ENCODE measurements at regions not wholly inside any gene's neighbourhood (a gene's known extent, or its start where the extent isn't known, plus 50 kb on each side); places are given as distances from the start of the nearest gene placed in this dataset.

DNA sequence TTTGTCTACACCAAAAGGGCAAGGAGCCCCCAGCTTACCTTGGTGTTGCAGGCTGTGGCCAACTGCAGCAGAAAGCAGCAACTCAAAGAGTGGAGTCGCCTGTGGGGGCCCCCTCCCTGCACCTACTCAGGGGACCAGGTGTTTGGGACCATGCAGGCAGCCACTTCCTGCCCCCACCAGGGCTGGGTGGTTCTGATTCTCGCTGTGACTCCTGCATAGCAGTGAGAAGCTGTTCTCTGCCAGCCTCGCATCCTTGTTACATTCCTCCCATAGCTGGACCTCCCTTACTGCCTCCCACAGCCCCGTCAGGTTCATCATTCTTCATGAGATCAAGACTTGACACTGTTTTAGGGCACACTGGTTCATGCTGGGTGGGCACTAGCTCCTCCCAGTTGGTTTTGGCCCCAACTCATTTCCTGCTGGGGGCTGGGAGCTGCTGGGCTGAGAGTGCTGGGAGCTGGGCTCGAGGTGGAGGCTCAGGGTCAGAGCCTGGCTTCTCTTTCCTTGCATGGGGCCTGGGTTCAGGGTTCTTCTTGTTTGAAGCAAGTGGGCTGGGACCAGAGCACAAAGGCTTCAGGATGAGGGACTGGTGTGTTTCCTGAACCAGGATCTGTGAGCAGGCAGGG is 146.9 kb upstream of the C1orf174 start:
- DNase-seq: no peak

DNA sequence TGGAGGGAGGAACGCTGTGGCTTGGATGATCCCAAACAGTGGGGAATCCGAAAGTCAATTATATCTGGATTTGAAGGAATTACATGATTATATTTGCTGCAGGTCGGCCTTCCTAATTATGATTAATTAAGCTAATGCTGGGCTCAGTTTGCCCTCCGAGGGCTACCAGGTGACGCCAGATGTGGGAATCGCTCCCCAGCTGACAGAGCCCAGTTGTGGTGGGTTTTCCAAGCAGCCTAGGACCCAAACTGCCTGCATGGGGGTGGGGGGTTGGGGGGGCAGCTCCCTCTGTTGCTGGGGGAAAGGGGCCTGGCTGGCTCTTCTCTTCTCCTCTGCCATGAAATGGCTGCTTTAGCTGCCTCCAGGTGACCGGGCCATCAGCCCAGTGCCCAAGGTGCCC is 147.6 kb upstream of the C1orf174 start:
- DNase-seq: no peak

DNA sequence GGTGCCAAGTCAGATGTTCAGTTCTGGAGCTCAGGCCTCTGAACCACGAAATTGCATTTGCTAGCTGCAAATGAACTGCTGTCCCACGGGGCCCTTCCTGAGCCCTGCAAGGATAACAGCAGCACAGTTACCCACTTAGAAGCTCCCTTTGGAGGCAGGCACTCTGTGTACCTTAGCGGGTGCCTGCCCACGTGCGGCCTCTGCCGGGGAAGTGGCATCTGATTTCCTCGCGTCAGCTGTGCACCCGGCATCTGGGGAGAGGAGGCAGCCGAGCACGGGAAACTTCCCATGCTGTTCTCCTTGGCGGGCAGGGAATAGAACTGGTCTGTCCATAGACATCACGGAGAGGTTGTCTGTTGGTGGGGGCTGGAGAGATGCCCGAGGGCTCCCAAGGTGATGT is 148.0 kb upstream of the C1orf174 start:
- DNase-seq: no peak

DNA sequence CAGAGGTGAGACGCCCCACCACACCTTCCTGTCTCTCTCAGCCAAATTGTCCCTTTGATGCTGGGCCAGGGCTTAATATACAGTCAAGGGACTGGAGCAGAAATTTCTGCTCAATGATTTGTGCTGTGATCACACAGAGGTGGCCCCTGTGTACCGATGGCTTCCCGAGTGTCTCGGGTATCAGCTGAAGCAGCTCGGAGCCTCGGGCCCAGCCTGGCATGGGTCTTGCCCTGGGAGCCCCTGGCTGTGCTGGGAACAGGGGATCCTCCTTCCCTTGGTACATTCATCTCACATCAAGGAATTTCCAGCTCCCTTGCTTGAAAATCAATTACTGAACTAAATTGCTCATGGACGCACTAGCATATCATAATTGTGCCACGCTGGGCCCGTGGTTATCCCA is 148.8 kb upstream of the C1orf174 start:
- no peak for DNase-seq

DNA sequence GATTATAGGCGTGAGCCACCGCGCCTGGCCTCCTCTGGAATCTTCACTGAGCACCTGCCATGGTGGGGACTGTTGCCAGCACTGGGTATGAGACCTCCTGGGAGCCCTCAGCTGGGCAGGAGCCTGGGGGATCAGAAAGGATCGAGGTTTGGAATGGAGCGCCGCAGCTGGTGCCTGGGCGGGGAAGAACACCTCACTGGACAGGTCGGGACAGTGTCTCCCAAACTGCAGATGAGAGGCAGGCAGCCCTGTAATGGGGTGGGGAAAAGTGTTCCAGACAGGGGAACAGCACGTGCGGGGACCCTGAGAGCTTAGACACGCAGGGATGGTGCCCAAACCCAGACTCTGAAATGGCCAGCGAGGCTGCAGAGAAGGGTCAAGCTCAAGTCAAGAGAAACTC is 150.9 kb upstream of the C1orf174 start:
- no peak for DNase-seq

DNA sequence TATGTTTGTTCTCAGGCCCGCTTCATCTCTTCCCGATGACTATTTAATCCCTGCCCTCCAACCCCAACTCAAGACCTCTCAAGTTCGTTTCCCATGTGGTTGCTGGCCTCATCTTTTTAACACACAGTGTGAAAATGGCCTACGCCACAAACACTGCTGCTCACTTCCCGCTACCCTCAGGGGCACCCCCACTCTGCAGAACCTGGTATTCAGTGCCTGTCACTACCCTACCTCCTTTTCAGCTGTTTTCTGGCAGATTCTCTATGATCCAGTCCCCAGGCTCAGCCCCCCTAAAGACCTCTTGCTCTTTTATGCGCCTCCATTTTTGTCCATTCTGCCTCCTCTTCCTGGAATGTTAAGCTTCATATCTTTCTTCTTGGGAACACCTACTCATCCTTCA is 152.6 kb upstream of the C1orf174 start:
- no peak for DNase-seq

DNA sequence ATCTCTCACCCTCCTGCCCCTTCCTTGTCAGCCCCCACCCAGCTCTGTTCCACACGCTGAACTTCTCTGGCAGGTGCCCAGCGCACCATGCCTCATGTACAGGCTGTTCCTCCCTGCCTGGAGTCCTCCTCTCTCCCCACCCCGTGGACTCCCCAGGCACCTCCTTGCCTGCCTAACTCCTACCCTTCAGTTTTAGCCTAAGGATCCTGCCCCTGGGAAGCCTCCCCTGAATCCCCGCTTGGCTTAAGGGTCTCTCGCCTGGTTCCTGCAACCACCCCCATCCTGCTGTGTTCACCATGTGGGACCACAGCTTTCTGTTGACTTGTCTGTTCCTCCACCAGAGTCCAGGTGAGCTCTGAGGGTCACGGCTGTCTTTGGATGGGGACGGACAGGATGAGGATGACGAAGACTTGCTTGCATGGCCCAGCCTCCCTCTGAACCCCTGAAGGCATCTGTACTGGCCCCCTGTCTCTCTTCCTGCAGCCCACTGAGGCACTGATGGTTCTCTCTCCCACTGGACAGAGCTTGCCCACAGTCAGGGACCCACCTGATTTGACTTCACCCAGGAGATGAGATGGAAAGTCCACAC is 153.2 kb upstream of the C1orf174 start:
- no peak for DNase-seq

DNA sequence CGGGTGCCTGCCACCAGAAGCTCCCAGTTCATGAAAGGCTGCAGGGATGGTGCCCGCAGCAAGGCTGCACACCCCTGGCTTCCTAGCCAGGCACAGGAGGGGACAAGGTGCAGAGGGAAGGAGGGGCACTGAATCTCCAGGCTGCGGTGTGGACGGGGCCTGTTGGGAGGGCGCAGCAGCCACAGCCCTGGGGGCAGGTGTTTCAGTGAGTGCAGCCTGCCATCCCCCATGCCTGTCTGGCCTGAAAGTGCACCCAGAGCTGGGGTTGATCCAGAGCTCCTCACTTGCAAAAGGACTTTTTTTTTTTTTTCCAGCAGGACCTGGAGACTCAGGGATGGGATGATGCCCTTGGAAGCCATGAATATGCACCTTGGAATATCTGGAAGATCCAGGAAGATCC is 153.7 kb upstream of the C1orf174 start:
- DNase-seq: no peak

DNA sequence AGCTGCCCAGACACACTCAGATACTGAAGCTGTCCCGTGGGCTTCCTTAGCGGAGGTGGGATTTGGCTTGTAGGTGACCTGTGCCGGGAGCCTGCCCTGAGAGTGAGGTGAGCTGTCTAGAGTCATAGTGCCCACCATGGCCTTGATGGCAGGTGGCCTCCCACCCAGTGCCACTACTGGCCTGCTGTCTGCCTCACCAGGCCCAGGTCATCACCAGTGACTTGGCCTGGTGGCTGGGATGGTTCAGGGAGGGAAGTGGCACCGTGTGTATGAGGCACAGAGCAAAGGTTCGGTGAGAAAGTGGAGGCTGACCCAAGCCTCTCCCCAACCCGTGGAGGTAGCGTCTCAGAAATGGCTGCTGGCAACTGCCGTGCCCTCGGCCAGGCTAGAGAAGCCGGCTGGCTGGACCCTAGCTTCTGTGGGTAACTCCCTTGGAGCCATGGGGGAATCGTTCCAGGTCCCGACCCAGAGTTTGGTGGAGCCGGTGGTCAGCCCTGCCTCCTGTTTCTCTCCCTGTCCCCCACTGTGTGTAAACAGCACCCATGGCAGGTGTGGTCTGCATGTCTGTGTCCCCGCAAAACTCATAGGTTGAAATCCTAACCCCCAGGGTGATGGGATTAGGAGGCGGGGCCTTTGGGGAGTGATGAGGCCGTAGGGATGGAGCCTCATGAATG is 155.4 kb upstream of the C1orf174 start:
- no peak for DNase-seq

DNA sequence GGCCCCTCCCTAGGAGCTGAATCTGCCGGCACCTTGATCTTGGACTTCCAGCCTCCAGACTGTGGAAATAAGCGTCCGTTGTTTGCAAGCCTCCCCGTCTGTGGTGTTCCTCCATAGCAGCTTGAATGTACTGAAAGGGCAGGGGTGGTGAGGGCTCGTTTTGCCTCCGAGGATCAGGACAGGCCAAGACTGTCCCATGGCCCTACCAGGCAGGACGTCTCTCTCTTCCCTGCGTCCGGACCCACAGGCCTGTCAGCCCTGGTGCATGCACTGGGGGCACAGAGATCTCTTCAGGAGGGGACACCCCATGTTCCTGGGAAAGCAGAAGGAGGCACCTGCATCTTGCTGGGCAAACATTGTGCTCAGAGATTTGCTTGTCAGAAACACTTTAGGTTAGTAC is 156.3 kb upstream of the C1orf174 start:
- no peak for DNase-seq

DNA sequence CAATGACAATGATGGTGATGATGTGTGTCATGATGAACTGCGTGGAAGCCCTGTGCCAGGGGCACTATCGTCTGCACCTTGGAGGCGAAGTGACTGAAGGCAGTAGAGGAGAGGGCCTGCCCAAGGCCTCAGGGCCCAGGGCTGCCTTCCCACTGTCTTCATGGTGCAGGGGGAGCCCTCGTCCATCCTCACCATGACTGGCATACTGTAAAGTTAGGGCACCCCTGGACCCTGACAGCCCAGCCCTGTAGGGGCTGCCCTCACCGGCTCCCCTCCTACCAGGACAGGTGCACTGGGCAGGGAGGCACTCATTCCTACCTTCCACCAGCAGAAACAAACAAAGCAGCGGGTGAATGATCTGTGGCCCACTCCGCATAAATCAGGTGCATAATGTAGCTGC is 156.9 kb upstream of the C1orf174 start:
- no peak for DNase-seq

DNA sequence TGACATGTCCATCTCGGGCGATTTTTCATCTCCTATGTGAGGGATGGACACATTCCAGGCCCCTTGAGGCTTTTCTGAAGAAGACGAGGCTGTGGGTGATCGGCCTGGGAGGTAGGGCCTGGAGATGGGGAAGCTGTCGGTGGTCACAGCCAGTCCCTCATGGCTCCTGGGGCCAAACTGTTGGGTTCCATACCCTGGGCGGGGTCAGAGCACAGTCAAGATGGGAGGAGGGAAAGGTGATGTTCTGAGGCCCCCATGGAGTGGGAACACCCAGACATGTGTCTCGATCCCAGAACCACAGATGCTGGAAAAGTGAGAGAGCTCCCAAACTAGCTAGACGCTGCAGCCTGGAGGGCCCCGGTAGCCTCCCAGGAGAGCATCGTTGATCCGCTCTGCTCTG is 157.5 kb upstream of the C1orf174 start:
- DNase-seq: no peak

DNA sequence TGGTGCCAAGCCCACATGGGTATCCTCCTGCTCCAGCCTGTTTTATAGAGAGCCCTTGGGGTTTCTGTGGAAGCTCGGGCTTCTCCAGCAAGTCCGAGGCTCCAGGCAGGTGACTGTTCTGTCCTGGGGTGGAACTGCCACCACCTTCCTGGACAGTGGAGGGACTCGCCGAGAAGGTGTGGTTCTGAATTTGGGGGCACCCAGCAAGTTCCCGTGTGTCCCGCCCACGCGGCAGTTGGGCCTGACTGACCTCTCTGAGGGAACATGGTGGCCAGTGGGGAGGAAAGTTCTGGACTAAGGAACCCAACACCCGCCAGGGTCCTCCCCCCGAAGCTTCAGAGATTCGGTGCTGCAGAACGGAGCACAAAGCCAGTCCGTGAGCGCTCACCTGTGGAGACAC is 158.1 kb upstream of the C1orf174 start:
- no peak for DNase-seq

DNA sequence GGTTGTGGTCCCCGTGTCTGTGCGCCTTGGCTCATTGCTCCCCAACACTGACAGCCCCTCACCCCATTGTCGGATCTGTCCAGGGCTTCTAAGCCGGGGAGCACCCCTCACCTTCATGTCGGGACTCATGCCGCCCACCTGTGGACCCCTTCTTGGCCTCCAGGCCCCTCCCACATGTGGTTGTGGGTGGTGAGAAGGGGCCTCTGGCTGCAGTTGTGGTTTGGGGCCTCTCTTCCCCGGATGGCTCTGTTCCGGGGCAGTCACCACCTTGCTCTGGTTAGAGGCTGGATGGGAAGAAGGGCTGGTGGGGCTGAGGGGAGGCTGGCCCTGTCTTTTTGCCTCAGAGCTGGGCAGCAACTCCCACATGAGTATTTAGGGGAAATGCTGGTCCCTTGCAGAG is 158.6 kb upstream of the C1orf174 start:
- no peak for DNase-seq

DNA sequence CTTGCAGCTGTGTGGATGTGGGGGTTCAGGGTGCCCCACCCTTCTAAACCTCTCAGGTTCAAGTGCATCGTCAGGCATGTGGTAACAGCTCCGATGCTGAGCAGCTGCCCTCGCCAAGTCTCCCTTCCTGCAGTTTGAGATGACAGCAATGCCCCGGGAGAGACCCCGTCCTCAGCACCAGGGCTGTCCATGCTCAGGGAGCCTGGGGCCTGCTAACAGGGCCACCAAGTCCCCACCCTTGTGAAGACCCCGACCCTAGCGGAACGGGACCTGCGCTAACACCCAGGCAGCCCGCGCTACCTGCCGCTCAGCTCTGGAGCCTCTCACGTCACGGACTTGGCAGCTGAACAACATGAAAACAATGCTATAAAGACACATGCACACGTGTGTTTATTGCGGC is 159.2 kb upstream of the C1orf174 start:
- no peak for DNase-seq

DNA sequence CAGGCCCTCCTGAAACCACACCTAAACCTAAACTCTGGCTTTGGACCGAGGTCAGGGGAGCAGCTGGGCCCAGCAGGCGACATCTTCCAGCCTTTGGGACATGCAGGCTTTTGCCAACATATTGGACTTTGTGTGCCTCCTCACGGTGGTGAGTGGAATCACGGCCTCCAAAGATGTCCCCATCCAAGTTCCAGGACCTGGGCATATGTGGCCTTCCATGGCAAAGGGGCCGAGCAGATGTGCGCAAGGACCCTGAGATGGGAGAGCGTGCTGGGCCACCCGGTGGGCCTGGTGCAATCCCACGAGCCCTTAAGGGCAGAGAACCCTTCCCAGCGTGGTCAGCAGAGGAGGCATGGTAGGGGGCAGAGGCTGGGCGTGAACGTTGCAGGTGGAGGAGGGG is 160.8 kb upstream of the C1orf174 start:
- no peak for DNase-seq

DNA sequence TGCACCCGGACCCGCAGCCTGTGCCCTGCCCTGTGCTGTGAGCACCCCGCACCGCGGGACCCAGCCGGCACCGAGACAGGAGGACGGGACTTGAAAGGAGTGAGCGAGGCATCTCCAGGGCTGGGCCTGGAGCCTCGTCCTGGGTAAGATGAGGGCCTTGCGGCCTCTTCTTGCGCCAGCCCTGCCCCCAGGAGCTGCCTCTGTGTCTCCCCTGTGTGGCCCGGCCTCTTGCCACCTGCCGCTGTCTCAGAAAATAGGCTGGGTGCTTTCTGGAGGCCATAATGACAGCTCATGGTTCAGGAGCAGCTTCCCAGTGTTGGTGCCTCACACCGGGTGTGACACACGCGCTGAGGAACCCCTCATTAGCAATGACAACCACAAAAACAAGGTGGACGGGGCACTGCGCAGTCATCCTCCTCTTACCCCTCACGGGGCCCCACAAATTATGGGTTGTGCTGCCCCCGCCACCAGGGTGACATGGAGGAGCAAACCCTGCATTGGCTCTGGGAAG is 161.5 kb upstream of the C1orf174 start:
- no peak for DNase-seq

DNA sequence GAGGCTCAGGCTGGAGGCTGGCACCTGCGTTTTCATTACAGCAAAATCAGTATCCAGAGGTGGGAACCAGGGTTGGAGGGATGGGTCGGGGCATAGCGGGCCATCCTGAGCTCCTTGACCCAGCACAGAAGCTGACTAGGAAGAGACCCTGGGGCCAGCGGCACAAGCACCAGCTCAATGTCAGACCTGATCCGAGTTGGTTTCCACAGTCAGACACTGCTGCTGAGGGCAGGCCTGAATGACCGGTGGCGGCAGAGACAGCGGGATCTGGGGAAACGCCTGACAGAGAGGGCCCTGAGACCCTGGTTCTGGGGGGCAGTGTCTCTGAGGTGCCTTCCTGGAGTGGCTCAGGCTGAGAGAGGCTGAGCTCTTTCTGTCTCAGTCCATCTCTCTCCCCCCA is 162.0 kb upstream of the C1orf174 start:
- no peak for DNase-seq

DNA sequence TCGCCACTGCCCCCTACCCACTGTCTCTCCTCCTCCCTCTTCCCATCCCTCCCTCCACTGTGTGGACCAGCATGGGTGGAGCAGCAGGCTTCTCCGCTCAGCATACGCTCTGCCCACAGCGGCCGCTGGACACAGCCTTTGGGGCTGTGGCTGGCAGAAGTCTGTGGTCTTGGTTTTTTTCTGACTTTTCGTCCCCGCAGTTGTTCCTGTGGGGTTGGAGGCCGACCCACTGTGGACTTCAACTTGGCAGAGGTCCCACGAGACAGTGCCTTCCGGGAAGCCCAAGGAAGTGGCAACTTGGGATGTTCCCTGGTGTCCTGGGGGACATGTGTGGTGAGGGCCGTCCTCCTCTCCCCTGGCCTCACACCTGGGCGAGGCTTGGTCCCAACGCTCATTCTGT is 162.5 kb upstream of the C1orf174 start:
- no peak for DNase-seq

DNA sequence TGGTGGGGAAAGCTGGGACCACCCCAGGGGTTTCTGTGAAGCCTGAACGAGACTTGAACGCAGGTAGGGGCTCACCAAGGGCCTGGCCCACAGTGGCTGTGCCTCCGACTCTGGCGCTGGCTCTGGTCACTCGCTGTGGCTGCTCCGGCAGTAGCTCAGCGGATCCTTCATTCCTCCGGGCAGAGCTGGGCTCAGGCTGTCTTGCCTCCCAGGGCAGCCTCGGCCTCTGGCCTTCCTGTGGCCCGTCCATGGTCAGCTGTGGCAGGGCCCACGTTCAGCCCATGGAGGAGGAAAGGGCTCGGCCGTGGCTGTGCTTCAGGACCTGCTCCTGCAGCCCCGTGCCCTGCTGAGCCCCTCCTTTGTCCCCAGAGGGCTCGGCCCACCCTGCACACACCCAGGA is 162.9 kb upstream of the C1orf174 start:
- no peak for DNase-seq

DNA sequence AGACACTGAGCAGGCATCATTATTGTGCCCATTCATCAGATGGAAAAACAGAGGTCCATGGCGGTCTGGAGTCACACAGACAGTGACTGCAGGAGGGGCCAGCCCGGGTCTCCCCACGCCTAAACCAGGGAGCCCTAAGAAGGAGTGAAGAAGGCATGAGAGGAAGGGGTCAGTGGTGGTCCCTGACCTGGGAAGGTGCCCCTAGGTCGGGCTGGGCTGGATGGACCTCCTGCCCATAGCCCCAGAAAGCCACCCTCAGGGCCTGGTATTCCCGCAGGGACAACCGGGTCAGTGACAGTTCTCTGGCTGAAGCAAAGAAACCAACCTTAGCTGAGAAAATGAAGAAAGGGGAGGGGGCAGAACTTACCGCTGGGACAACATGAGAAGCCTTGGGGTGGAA is 163.4 kb upstream of the C1orf174 start:
- DNase-seq: no peak

DNA sequence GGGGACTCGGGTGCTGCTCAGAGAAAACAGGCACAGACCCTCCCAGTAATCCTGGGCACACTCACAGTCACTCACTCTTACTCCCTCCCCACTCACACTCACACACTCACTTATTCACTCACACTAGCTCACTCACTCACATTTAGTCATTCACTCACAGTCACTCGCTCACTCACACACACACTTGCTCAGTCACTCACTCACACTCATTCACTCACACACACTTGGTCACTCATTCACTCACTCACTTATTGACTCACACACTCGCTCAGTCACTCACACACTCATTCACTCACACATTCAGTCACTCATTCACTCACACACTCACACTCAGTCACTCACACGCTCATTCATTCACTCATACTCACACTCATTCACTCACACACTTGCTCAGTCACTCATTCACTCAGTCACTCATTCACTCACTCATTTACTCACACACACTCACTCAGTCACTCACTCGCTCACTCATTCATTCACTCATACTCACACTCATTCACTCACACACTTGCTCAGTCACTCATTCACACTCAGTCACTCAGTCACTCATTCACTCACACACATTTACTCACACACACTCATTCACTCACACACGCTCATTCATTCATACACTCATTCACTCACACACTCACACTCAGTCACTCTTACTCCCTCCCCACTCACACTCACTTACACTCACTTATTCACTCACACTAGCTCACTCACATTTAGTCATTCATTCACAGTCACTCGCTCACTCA is 164.2 kb upstream of the C1orf174 start:
- no peak for DNase-seq

DNA sequence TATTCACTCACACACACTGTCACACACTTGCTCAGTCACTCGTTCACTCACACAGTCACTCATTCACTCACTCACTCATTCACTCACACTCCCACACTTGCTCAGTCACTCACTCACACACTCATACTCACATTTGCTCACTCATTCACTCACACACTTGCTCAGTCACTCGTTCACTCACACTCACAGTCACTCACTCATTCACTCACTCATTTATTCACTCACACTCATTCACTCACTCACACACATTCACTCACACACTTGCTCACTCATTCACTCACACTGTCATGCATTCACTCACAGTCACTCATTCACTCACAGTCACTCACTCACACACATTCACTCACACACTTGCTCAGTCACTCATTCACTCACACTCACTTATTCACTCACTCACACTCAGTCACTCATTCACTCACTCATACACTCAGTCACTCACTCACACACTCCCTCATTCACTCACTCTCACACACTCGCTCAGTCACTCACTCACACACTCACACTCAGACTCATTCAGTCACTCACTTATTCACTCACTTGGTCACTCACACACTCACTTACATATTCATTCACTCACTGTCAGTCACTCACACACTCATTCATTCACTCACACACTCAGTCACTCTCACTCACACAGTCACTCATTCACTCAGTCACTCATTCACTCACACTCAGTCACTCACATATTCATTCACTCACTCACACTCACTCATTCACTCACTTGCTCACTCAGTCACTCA is 167.0 kb upstream of the C1orf174 start:
- DNase-seq: no peak

All from activated T-cell treated with anti-CD3 and anti-CD28 coated beads, Interleukin-2, amount 50 U/mL, for 48 hours (primary cell).